Gastrocnemius medialis (tissue), 4 donors: ENCODE measurements at regions not wholly inside any gene's neighbourhood (a gene's known extent, or its start where the extent isn't known, plus 50 kb on each side); places are given as distances from the start of the nearest gene placed in this dataset.
"Not testable (repeated sequence)": the region's sequence is repeated elsewhere in the genome, so short reads cannot be mapped to it uniquely, and the experiment has no call there.

Experiments
- ATAC-seq, 2 donors: fragments of 150-250 bp; one replicate each; pipeline ENCODE4 v1.9.1; 2016
- DNase-seq, 2 donors: peaks; one replicate each; pipeline ENCODE4 v3.0.0-alpha.2; 2019
- H3K27ac ChIP-seq, 4 donors: fragments of 200-600 bp; sonication (generic); 1 replicate in 1 of 4; 2 replicates in 3 of 4; pipeline ENCODE4 v1.5.1; 2016 to 2018; ENCODE audit warnings: mild to moderate bottlenecking in 2 of 4, moderate library complexity in 1 of 4
- H3K27me3 ChIP-seq, 3 donors: fragments of 200-600 bp; sonication (generic) in 2 of 3; 1 replicate in 1 of 3; 2 replicates in 2 of 3; pipeline versions ENCODE4 v1.5.1 to v1.6.0; 2016 to 2019; ENCODE audit warnings: mild to moderate bottlenecking in 1 of 3, moderate library complexity in 1 of 3
- H3K36me3 ChIP-seq, 2 donors: fragments of 200-600 bp; sonication (generic) in 1 of 2; one replicate each; pipeline ENCODE4 v1.5.1; 2017 to 2018
- H3K4me1 ChIP-seq, 2 donors: fragments of 200-600 bp; sonication (generic) in 1 of 2; one replicate each; pipeline ENCODE4 v1.5.1; 2016 to 2017; ENCODE audit warnings: mild to moderate bottlenecking in 2 of 2
- H3K4me3 ChIP-seq, 4 donors: fragments of 200-600 bp; sonication (generic) in 3 of 4; 1 replicate in 1 of 4; 2 replicates in 3 of 4; pipeline ENCODE4 v1.5.1; 2016 to 2019; ENCODE audit warnings: mild to moderate bottlenecking in 2 of 4
- H3K9me3 ChIP-seq, 3 donors: fragments of 200-600 bp; sonication (generic) in 2 of 3; 1 replicate in 1 of 3; 2 replicates in 2 of 3; pipeline ENCODE4 v1.5.1; 2016 to 2019
- CTCF ChIP-seq, 5 experiments: fragments of 450-650 bp in 3 of 5; fragments of 200-600 bp in 2 of 5; sonication (generic) in 2 of 5; IDR thresholded peaks in 4 of 5; conservative IDR thresholded peaks in 1 of 5; 1 replicate in 4 of 5; 2 replicates in 1 of 5; pipeline ENCODE4 v1.5.1; 2016 to 2019; ENCODE audit warnings: antibody characterized with exemption in 5 of 5, mild to moderate bottlenecking in 3 of 5, moderate library complexity in 3 of 5
- POLR2A ChIP-seq, 2 donors: fragments of 450-650 bp; IDR thresholded peaks; one replicate each; pipeline ENCODE4 v1.6.1; 2017; ENCODE audit warnings: antibody characterized with exemption in 2 of 2, mild to moderate bottlenecking in 2 of 2, moderate library complexity in 2 of 2
- in situ Hi-C, 4 donors: fragments of 200-750 bp; cut with MboI; loops; one replicate each; pipeline versions ENCODE4 v1.15.0 to v1.8.0; 2017; ENCODE audit warnings: low sequenced_read_pairs in 4 of 4
- intact Hi-C: fragments of 100-400 bp; cut with DNase I; formaldehyde crosslinking; loops from one replicate; pipeline ENCODE4 v1.15.1; 2023; ENCODE audit warnings: low total_unique reads

GRCh38 chrX:125678258-125678657 lies 358.6 kb downstream of the TEX13C start:
- intact Hi-C loops = no loop called here
- in situ Hi-C loops = no loop called here
- H3K4me1 ChIP-seq = no peaks in the 10 kb centered on the region
- no peaks in the 10 kb centered on the region for H3K36me3 ChIP-seq
- no peaks in the 10 kb centered on the region for H3K9me3 ChIP-seq
- no peak overlapping the region for H3K27ac ChIP-seq
- H3K27me3 ChIP-seq = no peaks in the 10 kb centered on the region
- DNase-seq (no peak), ATAC-seq (no peak)
- TF ChIP-seq POLR2A (IDR thresholded peaks at IDR 0.05) (no peak), CTCF (IDR thresholded peaks at IDR 0.05 in 4 of 5, conservative IDR thresholded peaks at IDR 0.05 in 1 of 5) (no peak)
- H3K4me3 ChIP-seq = no peak overlapping the region

DNA sequence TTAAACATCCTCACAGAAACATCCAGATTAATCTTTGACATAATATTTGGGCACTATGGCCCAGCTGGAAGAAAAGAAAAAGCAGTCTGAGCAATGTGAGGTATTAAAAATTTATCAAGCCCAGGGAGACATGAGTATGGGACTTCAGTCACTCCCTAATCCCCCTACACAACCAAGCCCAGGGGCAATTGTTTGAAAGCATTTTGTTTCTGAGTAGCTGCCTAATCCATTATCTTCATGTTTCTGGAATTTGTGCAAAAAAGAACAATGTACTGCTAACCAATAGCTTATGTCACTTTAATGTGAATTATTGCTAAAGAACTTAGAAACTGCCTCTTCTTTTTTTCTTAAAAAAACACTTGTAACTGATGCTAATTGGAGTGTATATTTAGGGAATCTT lies 360.7 kb downstream of the TEX13C start:
- Histone ChIP-seq H3K27ac (no peak overlapping the region), H3K27me3 (no peaks in the 10 kb centered on the region), H3K4me1 (no peaks in the 10 kb centered on the region), H3K9me3 (no peaks in the 10 kb centered on the region), H3K4me3 (no peak overlapping the region), H3K36me3 (no peaks in the 10 kb centered on the region)
- DNase-seq (no peak), ATAC-seq (no peak)
- in situ Hi-C loops (no loop called here), intact Hi-C loops (no loop called here)
- TF ChIP-seq CTCF (IDR thresholded peaks at IDR 0.05 in 4 of 5, conservative IDR thresholded peaks at IDR 0.05 in 1 of 5) = no peak
- no peak for TF ChIP-seq POLR2A (IDR thresholded peaks at IDR 0.05)

GRCh38 chrX:125681058-125681457 lies 361.4 kb downstream of the TEX13C start:
- Histone ChIP-seq H3K27me3 (no peaks in the 10 kb centered on the region), H3K27ac (no peak overlapping the region), H3K4me1 (no peaks in the 10 kb centered on the region), H3K9me3 (no peaks in the 10 kb centered on the region), H3K36me3 (no peaks in the 10 kb centered on the region), H3K4me3 (no peak overlapping the region)
- in situ Hi-C loops (no loop called here), intact Hi-C loops (no loop called here)
- DNase-seq = no peak
- TF ChIP-seq CTCF (IDR thresholded peaks at IDR 0.05 in 4 of 5, conservative IDR thresholded peaks at IDR 0.05 in 1 of 5) (no peak), POLR2A (IDR thresholded peaks at IDR 0.05) (no peak)
- ATAC-seq = no peak

GRCh38 chrX:125681507-125681906 lies 361.8 kb downstream of the TEX13C start:
- TF ChIP-seq CTCF (IDR thresholded peaks at IDR 0.05 in 4 of 5, conservative IDR thresholded peaks at IDR 0.05 in 1 of 5) (no peak), POLR2A (IDR thresholded peaks at IDR 0.05) (no peak)
- in situ Hi-C loops = no loop called here
- ATAC-seq = no peak

DNA sequence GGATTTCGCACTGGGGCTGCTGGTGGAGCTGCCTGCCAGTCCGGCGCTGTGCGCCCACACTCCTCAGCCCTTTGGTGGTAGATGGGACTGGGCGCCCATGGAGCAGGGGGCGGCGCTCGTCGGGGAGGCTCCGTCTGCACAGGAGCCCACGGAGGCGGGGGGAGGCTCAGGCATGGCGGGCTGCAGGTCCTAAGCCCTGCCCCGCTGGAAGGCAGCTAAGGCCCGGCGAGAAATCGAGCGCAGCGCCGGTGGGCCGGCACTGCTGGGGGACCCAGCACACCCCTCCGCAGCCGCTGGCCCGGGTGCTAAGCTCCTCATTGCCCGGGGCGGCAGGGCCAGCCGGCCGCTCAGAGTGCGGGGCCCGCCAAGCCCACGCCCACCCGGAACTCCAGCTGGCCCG lies 370.9 kb downstream of the TEX13C start:
- ATAC-seq, intact Hi-C loops, in situ Hi-C loops, H3K9me3 ChIP-seq, H3K36me3 ChIP-seq, DNase-seq, H3K4me3 ChIP-seq, H3K4me1 ChIP-seq, H3K27ac ChIP-seq, H3K27me3 ChIP-seq: not testable (repeated sequence)

More at GRCh38 chrX:125681507-125681906, 361.8 kb downstream of the TEX13C start:
- intact Hi-C loops = no loop called here
- Histone ChIP-seq H3K27ac (no peak overlapping the region), H3K9me3 (no peaks in the 10 kb centered on the region), H3K27me3 (no peaks in the 10 kb centered on the region), H3K4me3 (no peak overlapping the region), H3K4me1 (no peaks in the 10 kb centered on the region), H3K36me3 (no peaks in the 10 kb centered on the region)
- DNase-seq = no peak
